HG02943 (cell line): ENCODE measurements at regions not wholly inside any gene's neighbourhood (a gene's known extent, or its start where the extent isn't known, plus 50 kb on each side); places are given as distances from the start of the nearest gene placed in this dataset.

Experiments
- ATAC-seq: cut with Tn5 transposase; IDR thresholded peaks from one replicate; pipeline ENCODE4 v1.9.1; 2021; ENCODE audit warnings: mild to moderate bottlenecking, low read depth, moderate library complexity; ENCODE audit not compliant: unreplicated experiment

DNA sequence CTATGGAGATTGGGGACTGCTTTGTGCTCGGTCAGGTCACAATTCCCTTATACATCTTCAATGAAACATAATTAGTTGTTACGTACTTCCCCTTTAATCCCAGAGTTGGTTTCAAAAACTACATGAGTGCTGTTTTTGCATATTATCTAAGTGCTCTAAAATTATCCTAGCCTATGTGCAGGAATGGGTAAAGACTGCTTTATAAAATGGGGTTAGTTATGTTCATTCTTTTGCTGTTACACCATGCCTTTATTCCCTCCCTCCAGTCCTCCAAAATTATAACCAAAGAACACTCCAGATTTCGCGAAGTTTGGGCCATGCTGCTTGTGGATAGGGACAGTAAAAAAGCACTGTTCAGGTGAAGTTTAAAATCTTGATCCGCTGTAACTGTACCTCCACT, 173.9 kb upstream of the SNX7 start:
- no peak for ATAC-seq

DNA sequence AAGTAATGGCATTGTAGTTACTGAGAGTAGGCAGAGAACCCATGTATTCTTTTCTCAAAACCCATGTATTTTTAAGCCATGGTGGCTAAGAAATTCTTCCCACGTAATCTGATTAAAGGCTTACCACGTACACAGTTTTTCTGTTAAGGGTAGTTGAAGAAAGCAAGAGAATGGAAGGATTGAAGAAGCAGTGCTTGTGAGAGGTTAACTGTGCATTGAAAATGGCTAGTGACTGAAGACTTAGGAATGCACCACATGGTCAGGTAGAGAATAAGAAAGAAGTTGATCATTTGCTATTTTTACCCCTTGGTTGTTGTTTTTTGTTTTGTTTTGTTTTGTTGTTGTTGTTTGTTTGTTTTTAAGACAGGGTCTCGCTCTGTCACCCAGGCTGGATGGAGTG, 178.9 kb upstream of the SNX7 start:
- ATAC-seq = no peak

DNA sequence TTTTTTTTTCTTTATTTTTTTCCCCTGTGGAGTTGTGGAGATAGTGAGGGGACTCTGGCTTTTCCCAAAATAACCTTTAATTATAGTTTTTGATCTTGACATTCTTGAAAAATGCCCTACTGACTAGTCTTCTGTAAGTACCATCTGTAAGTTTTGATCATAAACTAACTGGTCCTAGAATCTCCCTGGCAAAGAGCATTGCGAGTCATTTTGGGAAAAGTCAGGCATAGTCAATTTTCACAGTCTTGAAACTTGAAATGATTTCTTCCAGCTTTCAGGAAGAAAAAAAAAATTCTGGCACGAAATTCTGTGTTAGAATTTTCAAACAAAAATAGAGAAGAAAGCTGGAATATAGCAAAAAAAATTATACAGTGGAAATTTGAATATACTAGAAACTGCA, 181.2 kb upstream of the SNX7 start:
- no peak for ATAC-seq

DNA sequence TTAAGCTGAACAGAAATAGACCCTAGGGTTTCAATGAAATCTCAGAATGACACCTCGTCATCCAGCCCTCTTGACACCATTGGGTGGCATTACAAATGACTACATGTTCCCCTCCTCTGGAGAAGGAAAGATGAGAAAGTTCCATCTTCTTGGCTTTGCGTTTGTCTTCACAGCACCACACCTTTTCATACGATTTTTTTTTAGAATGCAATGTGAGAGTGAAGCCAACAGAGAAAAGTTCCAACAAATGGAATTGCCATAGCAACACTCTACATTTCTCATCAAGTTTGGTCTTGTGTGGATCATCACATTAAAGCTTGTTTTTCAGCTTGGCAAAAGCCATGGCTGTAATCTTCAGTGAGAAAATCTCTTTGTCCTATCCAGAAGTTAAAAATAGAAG, 183.4 kb upstream of the SNX7 start:
- ATAC-seq = no peak

DNA sequence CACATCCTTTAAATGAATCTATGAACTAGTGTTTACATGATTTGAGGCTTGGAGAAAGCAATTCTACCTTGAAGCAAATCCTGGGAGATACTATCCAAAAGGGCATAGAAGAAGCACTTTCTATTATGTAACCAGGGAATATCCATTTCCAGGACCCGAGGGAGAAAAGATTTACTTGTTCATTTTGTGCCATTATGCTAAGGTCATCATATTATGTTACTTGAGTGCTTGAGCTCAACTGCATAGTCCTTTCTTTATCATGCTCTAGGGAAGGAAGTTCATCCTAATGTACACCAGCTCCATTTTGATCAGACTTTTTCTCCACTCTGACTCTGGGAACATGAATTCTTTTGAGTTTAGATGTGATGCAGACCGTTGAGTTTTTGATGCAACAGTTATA, 188.6 kb upstream of the SNX7 start:
- no peak for ATAC-seq

DNA sequence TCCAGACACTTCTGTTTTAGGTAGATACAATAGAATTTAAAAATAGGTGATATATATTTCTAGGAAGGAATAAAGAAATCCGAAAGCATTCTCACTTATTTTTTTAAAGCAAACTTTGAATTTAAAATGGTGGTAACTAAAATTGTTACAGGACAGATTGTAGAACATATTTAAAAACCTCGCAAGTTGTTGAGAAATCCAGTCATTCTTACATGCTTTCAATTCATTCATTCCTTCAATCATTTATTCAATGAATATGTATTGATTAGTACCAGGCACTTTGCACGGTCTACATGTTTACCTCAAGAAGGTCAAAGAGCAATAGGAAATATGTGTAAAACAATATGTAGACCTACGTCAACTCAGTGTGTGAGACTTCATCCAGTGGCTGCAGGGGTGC, 189.9 kb upstream of the SNX7 start:
- no peak for ATAC-seq

DNA sequence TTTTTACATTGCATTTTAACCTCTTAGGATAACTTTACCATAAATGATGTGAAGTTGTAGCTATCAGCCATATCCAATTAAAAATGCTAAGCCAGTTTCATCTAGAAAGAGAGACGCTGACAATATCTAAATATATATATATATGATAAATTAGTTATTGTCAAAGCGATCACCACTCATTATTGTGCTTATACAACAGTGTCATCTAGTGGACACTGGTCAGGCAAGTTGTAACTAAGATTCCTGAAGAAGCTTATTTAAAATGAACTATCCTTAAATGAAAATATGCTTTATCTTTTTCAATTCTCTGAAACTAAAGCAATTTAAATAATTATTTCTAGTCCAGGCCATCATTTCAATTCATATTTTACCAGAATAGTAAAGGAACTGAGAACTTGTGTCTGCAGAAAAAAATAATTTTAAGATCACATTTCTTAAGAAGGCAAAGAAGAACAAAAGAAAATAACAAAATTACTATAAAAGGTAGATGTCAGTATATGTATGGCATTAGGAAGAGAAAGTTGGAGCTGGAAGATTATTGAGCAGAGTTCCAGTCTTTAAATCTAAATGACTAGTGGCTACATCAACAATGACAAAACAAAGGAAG, 193.3 kb upstream of the SNX7 start:
- ATAC-seq = no peak

DNA sequence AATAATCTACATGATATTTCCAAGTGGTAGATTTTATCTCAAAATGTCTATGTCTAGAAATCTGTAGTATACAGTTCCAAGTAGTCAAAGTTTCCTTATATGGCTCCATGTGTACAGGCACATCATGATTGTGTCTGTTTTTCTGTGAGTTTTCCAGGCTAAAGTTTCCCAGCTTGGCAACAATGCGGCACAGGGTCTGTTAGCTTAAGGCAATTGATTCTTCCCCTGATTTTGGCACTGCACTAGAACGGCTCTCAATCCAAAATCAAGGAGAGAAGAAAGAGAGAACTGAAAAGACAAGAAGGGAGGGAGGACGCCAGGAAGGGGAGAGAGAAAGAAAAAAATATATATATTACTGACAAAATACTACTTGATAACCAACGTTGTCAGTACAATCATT, 193.9 kb upstream of the SNX7 start:
- no peak for ATAC-seq

DNA sequence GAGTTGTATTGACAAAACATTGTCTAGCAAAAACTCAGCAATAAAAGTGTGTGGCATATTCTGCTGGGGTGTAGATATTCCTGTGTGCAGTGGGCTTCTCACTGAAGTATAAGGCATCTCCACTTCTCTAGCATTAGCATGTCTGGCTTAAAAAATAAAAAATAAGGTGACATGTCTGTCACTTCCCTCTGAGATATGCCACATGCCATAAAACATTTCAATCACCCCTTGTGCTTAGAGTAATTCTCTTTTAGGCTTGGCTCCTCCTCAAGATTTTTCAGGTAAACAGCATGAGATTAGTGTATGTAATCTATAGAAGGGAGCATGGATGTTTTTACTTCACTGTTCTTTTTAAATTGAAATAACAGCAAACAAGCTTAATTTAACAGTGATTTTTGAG, 194.4 kb upstream of the SNX7 start:
- ATAC-seq = no peak

DNA sequence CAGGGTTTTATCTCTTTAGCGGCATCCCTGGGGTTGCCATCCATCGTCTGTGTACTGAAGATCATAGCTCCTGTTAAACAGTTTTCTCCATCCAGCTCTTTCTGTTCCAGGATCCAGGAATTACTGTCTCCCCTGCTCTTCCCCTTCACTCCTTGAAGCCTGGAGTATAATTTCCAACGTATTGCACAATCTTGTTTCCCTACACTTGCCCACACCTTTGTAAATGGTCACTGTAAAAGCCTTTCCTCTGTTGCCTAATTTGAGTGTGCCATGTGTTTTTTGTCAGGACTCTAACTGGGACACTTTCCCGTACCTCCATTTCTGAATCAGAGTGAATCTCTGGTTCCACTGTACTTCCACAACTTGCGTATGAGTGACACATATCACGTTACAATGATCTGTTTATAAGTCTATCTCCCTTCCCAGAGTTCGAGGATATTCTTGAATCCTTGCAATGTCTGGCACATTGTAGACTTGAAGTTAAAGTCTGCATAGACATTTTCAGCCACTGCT, 199.6 kb upstream of the SNX7 start:
- no peak for ATAC-seq

DNA sequence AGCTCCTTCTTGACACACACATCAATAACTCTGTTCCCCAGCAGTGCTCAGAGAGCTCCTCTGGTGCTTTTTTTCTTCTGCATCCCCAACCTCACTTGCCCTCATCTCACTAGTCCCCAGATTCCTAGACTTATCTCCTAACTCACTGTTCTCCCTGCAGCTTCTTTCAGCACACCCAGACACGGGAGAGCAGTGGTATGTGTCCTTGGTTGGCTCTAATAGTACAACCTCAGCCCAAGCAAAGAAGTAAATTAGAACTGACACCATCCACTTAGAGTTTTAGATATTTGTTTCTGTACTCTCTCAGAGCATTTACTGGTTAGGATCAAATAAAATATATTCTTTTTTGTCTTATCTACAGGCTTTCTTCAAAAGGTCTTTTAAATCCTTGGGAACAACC, 201.4 kb upstream of the SNX7 start:
- ATAC-seq = no peak

DNA sequence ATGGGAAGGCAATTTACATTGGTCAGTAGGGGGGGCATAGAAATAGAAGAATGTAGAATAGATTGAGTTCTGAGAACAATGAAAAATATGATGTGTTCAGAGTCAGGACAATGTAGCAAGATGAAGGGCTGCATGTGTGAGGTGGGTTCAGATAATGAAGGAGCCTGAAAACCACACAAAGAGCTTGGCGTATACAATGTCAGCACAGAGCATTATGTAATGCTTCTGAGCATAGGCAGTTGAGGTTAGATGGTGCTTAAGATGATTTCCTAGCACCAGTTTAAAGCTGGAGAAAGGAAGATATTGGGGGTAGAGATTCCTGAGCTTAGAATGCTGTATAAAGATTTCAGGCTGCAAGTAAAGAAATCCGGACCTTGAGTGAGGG, 202.0 kb upstream of the SNX7 start:
- ATAC-seq = no peak

DNA sequence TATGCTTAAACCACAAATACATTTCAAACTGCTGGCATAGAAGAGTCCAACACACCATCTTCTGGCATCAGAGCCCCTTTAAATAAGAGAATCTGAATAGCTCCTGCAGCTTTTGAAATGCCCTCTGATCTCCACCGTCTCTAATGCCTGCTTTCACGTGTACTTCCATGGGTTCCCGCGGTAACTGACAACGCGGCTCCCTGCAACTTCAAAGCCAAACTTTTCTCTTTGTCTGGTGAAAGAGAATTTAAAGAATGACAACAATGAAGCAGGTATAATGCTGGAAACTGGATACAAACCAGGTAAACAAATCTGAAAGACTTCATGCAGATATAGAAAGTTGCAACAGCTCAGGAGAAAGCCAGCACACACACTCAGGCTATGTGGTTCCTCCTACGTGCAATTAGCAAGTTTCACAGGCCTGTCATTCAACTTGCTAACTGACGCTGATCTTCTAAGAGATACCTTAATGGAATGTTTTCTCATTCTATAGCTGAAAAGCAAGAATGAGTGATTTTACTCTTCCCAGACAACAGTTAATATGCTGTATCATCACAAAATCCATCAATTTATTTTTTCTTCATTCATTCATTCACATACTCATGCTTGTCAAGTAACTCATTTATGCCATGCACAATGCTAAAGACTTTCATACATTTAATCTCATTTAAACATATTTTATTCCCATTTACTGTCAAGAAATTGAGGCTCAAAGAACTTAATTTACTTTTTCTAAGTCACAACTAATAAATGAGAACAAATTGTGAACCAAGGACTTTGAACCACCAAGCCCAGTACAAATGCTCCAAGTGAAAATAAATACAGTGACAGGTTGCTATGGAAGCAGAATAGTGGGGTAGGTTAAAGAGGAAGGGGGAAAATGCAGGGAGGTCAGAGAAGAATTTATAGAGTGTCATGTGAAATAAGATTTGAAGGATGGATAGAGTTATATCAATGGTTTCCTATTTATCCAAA, 202.7 kb upstream of the SNX7 start:
- ATAC-seq = no peak

DNA sequence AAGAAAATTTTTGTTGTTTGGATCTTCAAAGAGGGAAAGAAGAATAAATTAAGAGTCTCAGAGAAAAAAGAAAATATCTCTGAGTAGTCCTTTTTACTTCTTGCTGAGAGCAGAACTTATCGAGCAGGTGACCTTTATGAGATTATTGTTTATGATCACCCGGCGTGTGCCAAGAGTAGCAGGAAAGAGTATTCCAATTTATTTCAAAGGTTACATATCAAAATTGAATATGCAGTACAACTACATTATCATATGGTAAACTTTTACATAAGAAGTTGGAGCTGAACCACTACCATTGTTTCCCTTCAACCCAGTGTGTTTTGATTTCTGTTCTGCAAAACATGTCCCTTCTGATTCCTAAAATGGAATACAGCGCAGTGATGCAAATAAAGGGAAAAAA, 204.3 kb upstream of the SNX7 start:
- ATAC-seq = no peak

DNA sequence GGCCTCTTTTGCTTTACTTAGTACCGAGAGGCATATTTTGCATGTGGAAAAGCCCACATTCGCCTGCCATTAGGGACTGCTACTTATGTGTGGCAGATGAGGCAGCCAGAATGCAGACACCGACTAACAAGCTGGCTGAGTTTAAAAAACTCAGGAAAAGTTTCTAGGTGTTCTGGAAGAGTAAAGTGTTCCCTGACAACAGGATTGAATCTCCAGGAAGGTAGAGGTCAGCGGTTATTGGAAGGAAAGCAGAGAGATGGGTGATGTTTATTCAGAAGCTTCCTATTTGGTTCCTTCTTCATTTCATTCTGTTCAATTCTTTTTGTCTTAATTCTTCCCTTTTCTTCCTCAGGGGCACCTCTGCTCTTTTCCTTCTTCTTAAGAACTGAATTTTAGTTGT, 206.9 kb upstream of the SNX7 start:
- ATAC-seq = no peak

DNA sequence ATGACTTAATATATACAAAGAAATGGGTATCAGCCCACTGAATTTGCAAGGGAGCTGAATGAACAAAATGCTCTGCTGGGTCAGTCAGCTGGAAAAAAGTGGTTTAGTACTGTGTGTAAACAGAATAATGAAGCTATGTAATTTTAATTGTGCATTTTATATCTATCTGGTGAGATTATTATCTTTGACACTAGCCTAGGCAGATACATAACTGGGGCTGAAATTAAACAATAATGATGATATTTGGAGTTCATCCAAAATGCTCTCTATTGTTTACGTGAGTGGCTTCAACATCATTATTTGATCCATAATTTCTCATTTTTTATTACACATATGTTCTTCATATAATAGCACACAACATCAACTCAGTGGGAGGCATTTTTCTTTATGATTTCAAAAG, 208.5 kb upstream of the SNX7 start:
- ATAC-seq = no peak

DNA sequence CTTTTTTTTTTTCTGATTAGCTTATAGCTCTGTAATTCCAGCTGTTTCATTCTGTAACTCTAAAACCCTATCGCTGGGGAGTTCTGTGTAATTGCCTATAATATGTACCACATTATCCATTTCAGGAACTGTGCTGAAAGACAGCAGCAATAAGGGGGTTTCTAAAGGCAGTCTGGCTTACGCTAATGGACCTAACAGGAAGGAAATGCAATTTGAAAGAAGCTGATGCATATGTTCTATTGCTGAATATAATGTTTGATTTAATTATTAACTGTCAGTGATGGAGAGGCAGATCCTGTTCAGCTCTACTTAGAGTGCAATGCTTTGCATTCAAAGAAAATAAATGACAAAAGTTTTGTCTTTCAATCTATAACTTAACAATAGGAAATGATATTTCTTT, 209.4 kb upstream of the SNX7 start:
- no peak for ATAC-seq

DNA sequence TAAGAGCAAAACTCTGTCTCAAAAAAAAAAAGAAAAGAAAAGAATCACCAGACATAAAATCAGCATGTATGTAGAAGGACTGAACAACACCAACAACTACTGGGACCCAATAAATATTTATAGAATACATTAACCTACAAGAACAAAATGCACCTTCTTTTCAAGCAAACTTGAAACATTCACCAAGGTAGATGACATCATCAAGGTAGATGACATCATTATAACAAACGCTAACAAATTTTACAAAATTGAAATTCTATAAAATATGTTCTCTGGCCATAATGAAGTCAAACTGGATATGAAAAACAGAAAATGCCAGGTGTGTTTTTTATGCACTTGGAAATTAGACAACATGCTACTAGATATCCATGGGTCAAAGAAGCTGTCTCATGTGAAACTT, 220.2 kb upstream of the SNX7 start:
- no peak for ATAC-seq

DNA sequence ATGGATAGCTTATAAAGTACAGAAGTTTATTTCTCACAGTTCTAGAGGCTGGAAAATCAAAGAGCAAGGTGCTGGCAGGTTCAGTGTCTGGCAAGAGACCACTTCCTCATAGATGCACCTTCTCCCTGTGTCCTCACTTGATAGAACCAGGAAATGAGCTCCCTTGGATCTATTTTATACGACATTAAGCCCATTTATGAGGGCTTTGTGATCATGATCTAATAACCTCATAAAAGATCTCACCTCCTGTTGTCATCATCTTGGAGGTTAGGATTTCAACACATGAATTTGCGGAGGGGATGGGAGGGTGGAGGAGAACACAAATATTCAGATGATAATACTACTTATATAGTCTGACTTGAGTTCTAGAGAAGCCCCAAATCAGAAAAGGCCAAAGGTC, 222.1 kb upstream of the SNX7 start:
- ATAC-seq = no peak

DNA sequence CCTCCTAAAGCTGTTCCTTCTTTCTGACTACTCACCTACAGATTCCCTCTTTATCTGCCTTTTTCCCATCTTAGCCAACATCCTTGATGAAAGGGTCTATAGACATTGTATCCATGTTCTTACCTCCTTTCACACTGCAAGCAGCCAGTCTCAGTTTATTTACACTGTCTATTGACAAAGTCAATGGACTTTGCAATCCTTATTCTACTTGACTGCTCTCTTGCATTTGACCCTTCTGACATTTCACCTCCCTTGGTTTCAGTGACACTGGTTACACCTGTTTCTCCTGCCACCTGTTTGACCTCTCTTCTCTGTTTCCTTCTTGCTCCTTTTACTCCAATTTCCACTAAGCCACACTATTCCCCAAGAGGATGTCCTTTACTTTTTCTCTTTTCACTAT, 224.0 kb upstream of the SNX7 start:
- no peak for ATAC-seq

DNA sequence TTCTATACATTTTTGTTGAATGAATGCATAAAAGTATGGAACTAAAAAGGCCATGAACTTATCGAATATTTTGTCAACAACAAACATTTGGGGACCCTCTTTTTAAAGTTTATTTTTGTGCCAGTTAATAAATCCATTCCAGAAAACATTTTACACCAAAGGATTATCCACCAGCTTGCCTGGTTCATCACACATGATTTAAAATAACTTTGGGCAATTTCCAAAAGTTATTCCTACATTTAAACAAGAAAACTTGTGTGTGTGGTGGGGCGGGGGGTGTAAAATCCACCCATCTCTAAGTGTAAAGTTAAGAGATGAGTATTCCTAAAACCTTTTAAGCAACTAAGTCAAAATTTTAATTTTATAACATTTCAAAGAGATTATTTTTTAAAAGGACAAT, 224.5 kb upstream of the SNX7 start:
- ATAC-seq = no peak

DNA sequence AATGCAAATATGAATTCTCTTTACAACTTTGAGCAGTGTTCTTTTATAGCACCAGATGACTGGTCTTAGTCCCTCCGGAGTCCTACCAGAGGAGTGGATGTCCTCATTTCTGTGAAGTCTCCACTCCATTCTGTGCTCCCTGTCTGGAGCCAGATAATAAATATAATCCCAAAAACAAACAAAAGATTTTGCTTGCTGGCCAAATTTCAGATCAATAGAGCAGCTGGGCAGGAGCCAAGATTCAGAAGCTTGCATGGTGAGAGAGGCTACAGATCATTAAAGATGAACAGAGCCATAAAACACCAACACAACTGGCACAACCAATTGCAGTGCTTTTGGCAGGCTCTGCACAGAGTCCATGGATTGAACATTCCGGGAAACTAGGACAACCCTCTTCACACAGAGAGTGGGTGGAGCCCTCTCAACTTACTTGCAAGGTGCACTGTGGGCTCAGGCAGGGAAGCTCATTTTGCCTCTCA, 231.5 kb upstream of the SNX7 start:
- no peak for ATAC-seq
